Chondrocyte (in vitro differentiated cells): ENCODE measurements at regions not wholly inside any gene's neighbourhood (a gene's known extent, or its start where the extent isn't known, plus 50 kb on each side); places are given as distances from the start of the nearest gene placed in this dataset.
"Not testable (repeated sequence)": the region's sequence is repeated elsewhere in the genome, so short reads cannot be mapped to it uniquely, and the experiment has no call there.

ENCODE experiments used
- DNase-seq: peaks from one replicate; pipeline ENCODE4 v3.0.0; 2021; ENCODE audit warnings: mixed read lengths, low spot score
- H3K27ac Mint-ChIP-seq: one replicate; pipeline ENCODE4 v1.8.0; 2021; ENCODE audit warnings: mild to moderate bottlenecking, moderate library complexity, mixed read lengths; ENCODE audit not compliant: unreplicated experiment
- H3K27me3 Mint-ChIP-seq: 2 replicates; pipeline ENCODE4 v1.8.0; 2021; ENCODE audit warnings: low read depth, mixed read lengths
- H3K36me3 Mint-ChIP-seq: 2 replicates; pipeline ENCODE4 v1.8.0; 2021; ENCODE audit warnings: low read depth, mixed read lengths
- H3K4me1 Mint-ChIP-seq: 2 replicates; pipeline ENCODE4 v1.8.0; 2021; ENCODE audit warnings: low read depth, mild to moderate bottlenecking, mixed read lengths
- H3K4me3 Mint-ChIP-seq: one replicate; pipeline ENCODE4 v1.8.0; 2021; ENCODE audit warnings: mild to moderate bottlenecking, moderate library complexity, mixed read lengths; ENCODE audit not compliant: unreplicated experiment
- H3K9me3 Mint-ChIP-seq: 2 replicates; pipeline ENCODE4 v1.8.0; 2021; ENCODE audit warnings: low read depth, mixed read lengths
- CTCF ChIP-seq: fragments of 200-600 bp; sonication (generic); IDR thresholded peaks from 2 replicates; pipeline ENCODE4 v1.5.0; 2021; ENCODE audit warnings: antibody characterized with exemption, mild to moderate bottlenecking, moderate library complexity

- no peaks in the 10 kb centered on the region for H3K27me3 Mint-ChIP-seq
- H3K9me3 Mint-ChIP-seq = no peaks in the 10 kb centered on the region
- no peak overlapping the region for H3K4me3 Mint-ChIP-seq
- no peak overlapping the region for H3K27ac Mint-ChIP-seq
- no peak for DNase-seq
- TF ChIP-seq CTCF = no peak
- H3K4me1 Mint-ChIP-seq = peaks cover 18% of the 10 kb centered on the region
- H3K36me3 Mint-ChIP-seq = no peaks in the 10 kb centered on the region
These were observed 73.1 kb upstream of the ITGB1 start for GRCh38 chr10:33031171-33031570.

GRCh38 chr10:33028515-33028914, 70.5 kb upstream of the ITGB1 start:
- H3K9me3 Mint-ChIP-seq, H3K27me3 Mint-ChIP-seq, H3K27ac Mint-ChIP-seq, DNase-seq, H3K4me3 Mint-ChIP-seq, H3K36me3 Mint-ChIP-seq: not testable (repeated sequence)
- peaks cover 23% of the 10 kb centered on the region for H3K4me1 Mint-ChIP-seq

GRCh38 chr10:33027088-33027487, 69.1 kb upstream of the ITGB1 start:
- peaks cover 14% of the 10 kb centered on the region for H3K4me1 Mint-ChIP-seq
- H3K9me3 Mint-ChIP-seq = no peaks in the 10 kb centered on the region
- DNase-seq = no peak
- no peak overlapping the region for H3K27ac Mint-ChIP-seq
- TF ChIP-seq CTCF = no peak
- H3K36me3 Mint-ChIP-seq = no peaks in the 10 kb centered on the region
- no peaks in the 10 kb centered on the region for H3K27me3 Mint-ChIP-seq
- H3K4me3 Mint-ChIP-seq = no peak overlapping the region

GRCh38 chr10:33026422-33026821, 68.4 kb upstream of the ITGB1 start:
- TF ChIP-seq CTCF = no peak
- no peaks in the 10 kb centered on the region for H3K9me3 Mint-ChIP-seq
- no peak overlapping the region for H3K4me3 Mint-ChIP-seq
- no peaks in the 10 kb centered on the region for H3K27me3 Mint-ChIP-seq
- H3K27ac Mint-ChIP-seq = peak overlapping the region; percentile 5
- no peaks in the 10 kb centered on the region for H3K36me3 Mint-ChIP-seq
- peaks cover 11% of the 10 kb centered on the region for H3K4me1 Mint-ChIP-seq
- no peak for DNase-seq

GRCh38 chr10:33025910-33026309, 67.9 kb upstream of the ITGB1 start:
- Mint-ChIP-seq H3K4me3 (no peak overlapping the region), H3K27me3 (no peaks in the 10 kb centered on the region), H3K36me3 (no peaks in the 10 kb centered on the region), H3K27ac (no peak overlapping the region), H3K9me3 (no peaks in the 10 kb centered on the region), H3K4me1 (peaks cover 11% of the 10 kb centered on the region)
- DNase-seq = no peak
- no peak for TF ChIP-seq CTCF

GRCh38 chr10:33025039-33025438, 67.0 kb upstream of the ITGB1 start:
- TF ChIP-seq CTCF = no peak
- Mint-ChIP-seq H3K36me3 (no peaks in the 10 kb centered on the region), H3K27ac (peak overlapping the region; percentile 22), H3K4me1 (peaks cover 11% of the 10 kb centered on the region), H3K27me3 (no peaks in the 10 kb centered on the region), H3K9me3 (no peaks in the 10 kb centered on the region), H3K4me3 (no peak overlapping the region)
- no peak for DNase-seq
